ENCODE measurements at regions not wholly inside any gene's neighbourhood (a gene's known extent, or its start where the extent isn't known, plus 50 kb on each side); places are given as distances from the start of the nearest gene placed in this dataset.

DNA sequence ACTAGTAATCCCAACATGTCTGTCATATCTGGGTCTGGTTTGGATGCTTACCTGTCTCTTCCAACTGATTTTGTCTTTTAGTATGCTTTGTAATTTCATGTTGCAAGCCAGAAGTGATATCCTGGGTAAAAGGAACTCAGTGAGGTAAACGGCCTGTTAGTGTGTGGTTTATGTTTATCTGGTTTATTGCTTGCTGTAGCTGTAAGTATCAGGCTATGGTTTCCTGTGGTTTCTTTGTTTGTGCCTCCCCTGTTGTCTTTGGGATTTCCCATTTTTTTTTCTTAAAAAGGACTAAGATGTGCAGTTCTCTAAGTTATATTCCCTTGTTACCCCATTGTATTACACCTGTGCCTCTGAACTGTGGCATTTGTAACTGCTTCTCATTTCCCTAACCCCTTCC is 323.5 kb upstream of the POM121L12 start:
- TF ChIP-seq, protein P1, sequence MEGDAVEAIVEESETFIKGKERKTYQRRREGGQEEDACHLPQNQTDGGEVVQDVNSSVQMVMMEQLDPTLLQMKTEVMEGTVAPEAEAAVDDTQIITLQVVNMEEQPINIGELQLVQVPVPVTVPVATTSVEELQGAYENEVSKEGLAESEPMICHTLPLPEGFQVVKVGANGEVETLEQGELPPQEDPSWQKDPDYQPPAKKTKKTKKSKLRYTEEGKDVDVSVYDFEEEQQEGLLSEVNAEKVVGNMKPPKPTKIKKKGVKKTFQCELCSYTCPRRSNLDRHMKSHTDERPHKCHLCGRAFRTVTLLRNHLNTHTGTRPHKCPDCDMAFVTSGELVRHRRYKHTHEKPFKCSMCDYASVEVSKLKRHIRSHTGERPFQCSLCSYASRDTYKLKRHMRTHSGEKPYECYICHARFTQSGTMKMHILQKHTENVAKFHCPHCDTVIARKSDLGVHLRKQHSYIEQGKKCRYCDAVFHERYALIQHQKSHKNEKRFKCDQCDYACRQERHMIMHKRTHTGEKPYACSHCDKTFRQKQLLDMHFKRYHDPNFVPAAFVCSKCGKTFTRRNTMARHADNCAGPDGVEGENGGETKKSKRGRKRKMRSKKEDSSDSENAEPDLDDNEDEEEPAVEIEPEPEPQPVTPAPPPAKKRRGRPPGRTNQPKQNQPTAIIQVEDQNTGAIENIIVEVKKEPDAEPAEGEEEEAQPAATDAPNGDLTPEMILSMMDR (conservative IDR thresholded peaks at IDR 0.05) = no peak
- TF ChIP-seq EZH2 (IDR thresholded peaks at IDR 0.05; ENCODE audit: low read depth) = no peak
